ENCODE measurements at regions not wholly inside any gene's neighbourhood (a gene's known extent, or its start where the extent isn't known, plus 50 kb on each side); places are given as distances from the start of the nearest gene placed in this dataset.

- TF ChIP-seq CTCF (conservative IDR thresholded peaks at IDR 0.05 in 1 of 2, IDR thresholded peaks at IDR 0.05 in 1 of 2; ENCODE audit: low read depth in 1 of 2, low read length in 2 of 2) = no peak
- TF ChIP-seq EZH2 (IDR thresholded peaks at IDR 0.05; ENCODE audit: low read length, missing control alignments) = no peak
These were observed 60.4 kb upstream of the RNF152 start for GRCh38 chr18:61953161-61953560.
